Osteoblast (primary cell): ENCODE measurements at regions not wholly inside any gene's neighbourhood (a gene's known extent, or its start where the extent isn't known, plus 50 kb on each side); places are given as distances from the start of the nearest gene placed in this dataset.

Experiments used
- DNase-seq: peaks from one replicate; pipeline ENCODE4 v3.0.0; 2011; ENCODE audit warnings: low spot score, mixed read lengths; ENCODE audit not compliant: insufficient read length; ENCODE audit errors: missing footprints
- H2AFZ ChIP-seq: 2 replicates; pipeline ENCODE4 v1.6.0; 2011; ENCODE audit warnings: mild to moderate bottlenecking, low read length
- H3K27ac ChIP-seq: 2 replicates; pipeline ENCODE4 v1.5.1; 2011; ENCODE audit warnings: mild to moderate bottlenecking, low read depth, low read length, moderate library complexity
- H3K27me3 ChIP-seq: 2 replicates; pipeline ENCODE4 v1.6.0; 2012; ENCODE audit warnings: mild to moderate bottlenecking, control low read depth, inconsistent platforms, low read length, moderate library complexity; ENCODE audit not compliant: insufficient read depth
- H3K36me3 ChIP-seq: 2 replicates; pipeline ENCODE4 v1.5.1; 2011; ENCODE audit warnings: mild to moderate bottlenecking, low read length, control low read depth, moderate library complexity; ENCODE audit not compliant: insufficient read depth
- H3K4me1 ChIP-seq: 2 replicates; pipeline ENCODE4 v1.5.1; 2011; ENCODE audit warnings: mild to moderate bottlenecking, low read length, control low read depth, moderate library complexity; ENCODE audit not compliant: insufficient read depth
- H3K4me2 ChIP-seq: 2 replicates; pipeline ENCODE4 v1.6.0; 2011; ENCODE audit warnings: mild to moderate bottlenecking, low read length; ENCODE audit not compliant: insufficient read depth
- H3K4me3 ChIP-seq: fragments of 200-600 bp; sonication (generic); 3 replicates; pipeline ENCODE4 v1.5.1; 2012; ENCODE audit warnings: mild to moderate bottlenecking, low read length, inconsistent platforms; ENCODE audit not compliant: insufficient read depth
- H3K79me2 ChIP-seq: 2 replicates; pipeline ENCODE4 v1.6.0; 2012; ENCODE audit warnings: mild to moderate bottlenecking, low read length, control low read depth, inconsistent platforms; ENCODE audit not compliant: insufficient read depth
- H3K9me3 ChIP-seq: 2 replicates; pipeline ENCODE4 v1.5.1; 2011; ENCODE audit warnings: low read depth, low read length, control low read depth
- H4K20me1 ChIP-seq: 2 replicates; pipeline ENCODE4 v1.6.0; 2012; ENCODE audit warnings: mild to moderate bottlenecking, low read length, control low read depth; ENCODE audit not compliant: insufficient read depth
- TF ChIP-seq, protein P1 (sequence below): IDR thresholded peaks from 2 replicates; pipeline ENCODE4 v1.5.1; 2011; ENCODE audit warnings: mild to moderate bottlenecking, low read depth, low read length, moderate library complexity; ENCODE audit errors: extremely low read depth

DNA sequence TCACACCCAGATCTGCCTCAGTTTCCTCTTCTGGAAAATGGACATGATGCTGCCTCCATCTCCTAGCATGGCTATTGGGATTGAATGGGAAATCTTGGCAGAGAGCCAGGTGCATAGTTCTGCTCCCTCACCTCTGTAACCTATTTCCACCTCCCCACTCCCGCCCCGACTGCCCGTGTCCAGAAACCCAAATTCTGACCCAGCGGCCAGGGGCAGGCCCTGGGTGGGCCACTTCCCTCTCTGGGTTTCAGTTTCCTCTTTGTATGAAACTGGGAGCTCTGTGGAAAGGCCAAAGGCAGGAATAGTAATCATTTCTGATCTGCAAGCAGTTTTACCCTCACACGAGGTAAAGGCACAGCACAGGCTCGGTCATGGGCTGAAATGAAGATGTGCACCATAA, 74.1 kb upstream of the DUSP5 start:
- Histone ChIP-seq H3K4me1 (peaks cover 28% of the 10 kb centered on the region), H3K27me3 (no peaks in the 10 kb centered on the region)

DNA sequence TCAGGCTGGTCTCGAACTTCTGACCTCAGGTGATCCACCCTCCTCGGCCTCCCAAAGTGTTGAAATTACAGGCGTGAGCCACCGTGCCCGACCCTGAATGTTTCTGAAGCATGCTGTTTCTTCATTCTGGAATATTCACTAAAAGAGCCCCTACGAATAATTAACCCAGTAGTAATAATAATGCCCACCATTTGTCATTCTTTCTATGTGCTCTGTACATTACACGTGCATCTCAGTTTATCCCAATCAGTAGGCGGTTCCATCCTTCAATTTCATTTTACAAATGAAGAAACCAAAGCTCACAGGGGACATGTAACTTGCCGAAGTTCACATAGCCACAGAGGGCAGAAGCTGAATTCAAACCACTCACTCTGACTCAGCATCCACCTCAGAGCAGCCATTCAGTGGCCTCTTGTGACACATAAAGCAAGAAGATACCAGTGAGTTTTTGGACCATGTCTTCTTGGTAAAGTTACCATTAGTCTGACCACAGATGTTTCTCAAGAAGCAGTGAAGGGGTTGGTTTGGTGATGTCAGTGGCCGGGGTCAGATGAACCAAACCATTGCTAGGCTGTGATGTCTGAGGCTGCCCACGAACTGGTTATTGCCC, 71.9 kb upstream of the DUSP5 start:
- Histone ChIP-seq H3K79me2 (no peaks in the 10 kb centered on the region), H2AFZ (no peak overlapping the region), H3K4me1 (peaks cover 26% of the 10 kb centered on the region), H3K27ac (peak overlapping the region; percentile 95), H3K9me3 (no peaks in the 10 kb centered on the region), H3K27me3 (no peaks in the 10 kb centered on the region), H4K20me1 (no peaks in the 10 kb centered on the region), H3K4me3 (peak overlapping the region; percentile 17), H3K36me3 (no peaks in the 10 kb centered on the region), H3K4me2 (peak overlapping the region; percentile 66)
- TF ChIP-seq, protein P1, sequence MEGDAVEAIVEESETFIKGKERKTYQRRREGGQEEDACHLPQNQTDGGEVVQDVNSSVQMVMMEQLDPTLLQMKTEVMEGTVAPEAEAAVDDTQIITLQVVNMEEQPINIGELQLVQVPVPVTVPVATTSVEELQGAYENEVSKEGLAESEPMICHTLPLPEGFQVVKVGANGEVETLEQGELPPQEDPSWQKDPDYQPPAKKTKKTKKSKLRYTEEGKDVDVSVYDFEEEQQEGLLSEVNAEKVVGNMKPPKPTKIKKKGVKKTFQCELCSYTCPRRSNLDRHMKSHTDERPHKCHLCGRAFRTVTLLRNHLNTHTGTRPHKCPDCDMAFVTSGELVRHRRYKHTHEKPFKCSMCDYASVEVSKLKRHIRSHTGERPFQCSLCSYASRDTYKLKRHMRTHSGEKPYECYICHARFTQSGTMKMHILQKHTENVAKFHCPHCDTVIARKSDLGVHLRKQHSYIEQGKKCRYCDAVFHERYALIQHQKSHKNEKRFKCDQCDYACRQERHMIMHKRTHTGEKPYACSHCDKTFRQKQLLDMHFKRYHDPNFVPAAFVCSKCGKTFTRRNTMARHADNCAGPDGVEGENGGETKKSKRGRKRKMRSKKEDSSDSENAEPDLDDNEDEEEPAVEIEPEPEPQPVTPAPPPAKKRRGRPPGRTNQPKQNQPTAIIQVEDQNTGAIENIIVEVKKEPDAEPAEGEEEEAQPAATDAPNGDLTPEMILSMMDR, result no peak
- peak; percentile 96 for DNase-seq

More for the DNA sequence above, 74.1 kb upstream of the DUSP5 start:
- Histone ChIP-seq H3K36me3 (no peaks in the 10 kb centered on the region), H3K9me3 (no peaks in the 10 kb centered on the region), H3K4me3 (no peak overlapping the region), H3K79me2 (no peaks in the 10 kb centered on the region), H3K4me2 (no peak overlapping the region), H2AFZ (no peak overlapping the region), H3K27ac (no peak overlapping the region), H4K20me1 (no peaks in the 10 kb centered on the region)
- DNase-seq, result no peak
- TF ChIP-seq, protein P1, result no peak

DNA sequence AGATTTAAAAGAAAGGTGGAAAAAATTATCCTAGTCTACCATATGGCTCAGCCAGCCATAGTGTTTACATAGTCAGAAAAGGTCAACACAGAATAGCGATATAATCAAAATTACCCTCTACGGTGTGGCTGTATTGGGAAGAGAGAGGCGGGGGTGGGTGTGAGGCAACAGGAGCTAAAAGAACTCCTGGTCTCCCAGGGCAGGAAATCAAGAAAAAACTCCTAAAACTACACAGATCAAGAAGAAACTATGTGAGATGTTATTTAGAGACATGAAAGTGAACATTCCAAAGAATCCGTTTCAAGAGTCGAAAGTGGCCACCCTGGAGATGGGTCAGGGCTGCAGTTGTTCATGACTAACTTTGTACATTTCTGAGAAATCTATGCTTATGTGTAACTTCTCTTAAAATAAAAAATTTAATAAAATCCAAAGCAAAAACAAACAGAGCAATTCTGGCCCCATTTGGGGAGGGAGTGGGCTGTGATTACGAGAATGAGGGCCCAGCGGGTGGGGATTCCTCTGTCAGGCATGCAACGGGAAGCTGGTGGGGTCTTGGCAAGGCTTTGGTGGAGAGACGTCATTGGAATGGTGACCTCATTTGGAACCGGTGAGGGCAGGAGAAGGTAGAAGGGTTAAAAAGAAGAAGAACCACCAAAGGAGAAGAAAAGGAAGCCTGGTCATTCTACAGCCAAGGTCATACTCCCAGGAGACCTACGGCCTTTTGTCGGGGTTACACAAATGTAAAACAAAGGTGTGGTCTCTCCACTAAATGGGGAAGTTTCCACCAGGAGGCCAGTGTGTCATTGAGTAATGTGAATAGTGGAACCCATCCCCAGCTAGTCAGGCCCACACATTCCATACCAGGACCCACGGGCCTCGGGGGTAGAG, 71.2 kb upstream of the DUSP5 start:
- TF ChIP-seq, protein P1, result no peak
- H3K4me1 ChIP-seq, result peaks cover 26% of the 10 kb centered on the region

DNA sequence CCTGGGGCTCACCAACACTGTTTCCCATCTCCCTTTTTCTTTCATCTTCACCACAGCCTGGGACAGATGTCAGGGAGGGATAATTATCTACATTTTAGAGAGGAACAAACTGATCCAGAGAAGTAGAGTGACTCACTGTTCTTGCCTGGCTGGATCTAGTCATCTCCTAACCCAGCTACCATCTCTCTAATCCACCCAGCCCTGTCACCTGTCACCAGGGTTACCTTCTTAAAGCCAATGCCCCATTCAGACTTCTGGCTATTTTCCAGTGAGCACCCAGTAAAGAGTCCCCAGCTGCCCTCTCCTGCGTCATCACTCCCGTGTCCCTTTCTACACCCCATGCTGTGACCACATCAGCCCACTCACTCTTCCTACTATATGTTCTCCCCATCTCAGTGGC, 68.4 kb upstream of the DUSP5 start:
- no peaks in the 10 kb centered on the region for H3K79me2 ChIP-seq
- peak; percentile 81 for DNase-seq
- no peak overlapping the region for H3K27ac ChIP-seq
- peaks cover 26% of the 10 kb centered on the region for H3K4me1 ChIP-seq
- H3K9me3 ChIP-seq, result no peaks in the 10 kb centered on the region
- no peaks in the 10 kb centered on the region for H3K27me3 ChIP-seq
- TF ChIP-seq, protein P1, result no peak
- H3K36me3 ChIP-seq, result no peaks in the 10 kb centered on the region
- H2AFZ ChIP-seq, result no peak overlapping the region
- H3K4me3 ChIP-seq, result no peak overlapping the region
- no peaks in the 10 kb centered on the region for H4K20me1 ChIP-seq
- H3K4me2 ChIP-seq, result no peak overlapping the region

More for the DNA sequence above, 71.2 kb upstream of the DUSP5 start:
- Histone ChIP-seq H3K4me2 (peak overlapping the region; percentile 66), H2AFZ (peak overlapping the region; percentile 7), H3K27me3 (no peaks in the 10 kb centered on the region), H3K36me3 (no peaks in the 10 kb centered on the region), H3K79me2 (no peaks in the 10 kb centered on the region), H4K20me1 (no peaks in the 10 kb centered on the region), H3K4me3 (peak overlapping the region; percentile 17), H3K27ac (peak overlapping the region; percentile 95), H3K9me3 (no peaks in the 10 kb centered on the region)
- DNase-seq, result peak; percentile 92
